Lower leg skin (tissue), 3 donors: ENCODE measurements at regions not wholly inside any gene's neighbourhood (a gene's known extent, or its start where the extent isn't known, plus 50 kb on each side); places are given as distances from the start of the nearest gene placed in this dataset.

Source experiments
- POLR2A ChIP-seq, 2 donors: fragments of 450-650 bp; IDR thresholded peaks; one replicate each; pipeline ENCODE4 v1.6.1; 2016 to 2017; ENCODE audit warnings: antibody characterized with exemption in 2 of 2, mild to moderate bottlenecking in 1 of 2, moderate library complexity in 1 of 2
- TF ChIP-seq, protein P1 (sequence below), 3 donors: fragments of 450-650 bp; IDR thresholded peaks; one replicate each; pipeline ENCODE4 v1.5.1; 2016; ENCODE audit warnings: antibody characterized with exemption in 3 of 3, mild to moderate bottlenecking in 3 of 3, moderate library complexity in 2 of 3

DNA sequence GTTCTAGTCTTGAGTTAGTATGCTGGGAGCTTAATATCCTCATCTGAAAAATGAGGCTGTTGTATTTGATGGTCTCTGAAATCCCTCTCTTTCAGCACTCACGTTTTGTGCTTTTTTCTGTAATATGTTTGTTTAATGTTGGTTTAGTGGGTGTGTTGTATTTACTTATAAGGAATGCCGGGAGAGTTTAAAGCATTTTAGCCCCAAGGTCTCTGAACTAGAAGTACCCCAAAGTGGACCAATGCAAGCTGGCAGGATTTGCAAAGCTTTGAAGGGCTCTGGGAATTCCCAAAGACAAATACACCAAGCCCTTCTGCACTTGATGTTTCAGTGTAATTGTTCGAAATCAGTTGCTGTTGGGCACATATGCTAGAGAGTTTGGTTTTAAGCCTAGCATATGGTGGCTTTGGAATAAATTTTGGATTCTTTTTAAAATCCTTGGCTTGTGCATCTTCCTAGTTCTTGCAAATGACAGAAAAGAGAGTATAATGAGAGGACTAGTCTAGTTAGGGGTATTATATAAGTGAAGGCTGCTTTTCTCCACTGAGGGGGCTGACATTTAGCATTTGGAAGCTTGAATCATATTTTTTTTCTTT lies 371.4 kb upstream of the BOD1L1 start:
- no peak for TF ChIP-seq POLR2A (IDR thresholded peaks at IDR 0.05)
- TF ChIP-seq, protein P1, sequence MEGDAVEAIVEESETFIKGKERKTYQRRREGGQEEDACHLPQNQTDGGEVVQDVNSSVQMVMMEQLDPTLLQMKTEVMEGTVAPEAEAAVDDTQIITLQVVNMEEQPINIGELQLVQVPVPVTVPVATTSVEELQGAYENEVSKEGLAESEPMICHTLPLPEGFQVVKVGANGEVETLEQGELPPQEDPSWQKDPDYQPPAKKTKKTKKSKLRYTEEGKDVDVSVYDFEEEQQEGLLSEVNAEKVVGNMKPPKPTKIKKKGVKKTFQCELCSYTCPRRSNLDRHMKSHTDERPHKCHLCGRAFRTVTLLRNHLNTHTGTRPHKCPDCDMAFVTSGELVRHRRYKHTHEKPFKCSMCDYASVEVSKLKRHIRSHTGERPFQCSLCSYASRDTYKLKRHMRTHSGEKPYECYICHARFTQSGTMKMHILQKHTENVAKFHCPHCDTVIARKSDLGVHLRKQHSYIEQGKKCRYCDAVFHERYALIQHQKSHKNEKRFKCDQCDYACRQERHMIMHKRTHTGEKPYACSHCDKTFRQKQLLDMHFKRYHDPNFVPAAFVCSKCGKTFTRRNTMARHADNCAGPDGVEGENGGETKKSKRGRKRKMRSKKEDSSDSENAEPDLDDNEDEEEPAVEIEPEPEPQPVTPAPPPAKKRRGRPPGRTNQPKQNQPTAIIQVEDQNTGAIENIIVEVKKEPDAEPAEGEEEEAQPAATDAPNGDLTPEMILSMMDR (IDR thresholded peaks at IDR 0.05): no peak
